ENCODE measurements at regions not wholly inside any gene's neighbourhood (a gene's known extent, or its start where the extent isn't known, plus 50 kb on each side); places are given as distances from the start of the nearest gene placed in this dataset.
A peak's percentile ranks its signal among the peaks of the same experiment; 100 is the strongest.

DNA sequence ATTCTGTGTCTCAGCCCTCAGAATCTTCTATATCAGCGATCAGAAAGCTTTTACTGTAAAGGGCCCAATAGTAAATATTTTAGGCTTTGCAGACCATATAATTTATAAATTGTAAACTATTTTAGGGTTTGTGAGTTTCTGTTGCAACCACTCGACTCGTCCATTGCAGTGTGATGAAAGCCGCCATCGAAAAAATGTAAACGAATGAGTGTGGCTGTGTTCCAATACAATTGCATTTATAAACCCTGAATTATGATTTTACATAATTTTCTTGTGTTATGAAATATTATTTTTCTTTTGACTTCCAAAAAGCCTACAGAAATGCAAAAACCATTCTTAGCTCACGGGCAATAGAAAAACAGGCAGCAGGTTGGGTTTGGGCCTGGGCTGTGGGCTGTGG, 62.5 kb upstream of the ADO start:
- DNase-seq (ENCODE audit: low read depth in 2 of 2) = no peak
- no peak overlapping the region for H3K4me3 ChIP-seq (replicated peaks in 1 of 2; ENCODE audit: low read depth in 2 of 2, low read length in 2 of 2)
- TF ChIP-seq, protein P1, sequence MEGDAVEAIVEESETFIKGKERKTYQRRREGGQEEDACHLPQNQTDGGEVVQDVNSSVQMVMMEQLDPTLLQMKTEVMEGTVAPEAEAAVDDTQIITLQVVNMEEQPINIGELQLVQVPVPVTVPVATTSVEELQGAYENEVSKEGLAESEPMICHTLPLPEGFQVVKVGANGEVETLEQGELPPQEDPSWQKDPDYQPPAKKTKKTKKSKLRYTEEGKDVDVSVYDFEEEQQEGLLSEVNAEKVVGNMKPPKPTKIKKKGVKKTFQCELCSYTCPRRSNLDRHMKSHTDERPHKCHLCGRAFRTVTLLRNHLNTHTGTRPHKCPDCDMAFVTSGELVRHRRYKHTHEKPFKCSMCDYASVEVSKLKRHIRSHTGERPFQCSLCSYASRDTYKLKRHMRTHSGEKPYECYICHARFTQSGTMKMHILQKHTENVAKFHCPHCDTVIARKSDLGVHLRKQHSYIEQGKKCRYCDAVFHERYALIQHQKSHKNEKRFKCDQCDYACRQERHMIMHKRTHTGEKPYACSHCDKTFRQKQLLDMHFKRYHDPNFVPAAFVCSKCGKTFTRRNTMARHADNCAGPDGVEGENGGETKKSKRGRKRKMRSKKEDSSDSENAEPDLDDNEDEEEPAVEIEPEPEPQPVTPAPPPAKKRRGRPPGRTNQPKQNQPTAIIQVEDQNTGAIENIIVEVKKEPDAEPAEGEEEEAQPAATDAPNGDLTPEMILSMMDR (IDR thresholded peaks at IDR 0.05; ENCODE audit: low read depth, low read length) = no peak

DNA sequence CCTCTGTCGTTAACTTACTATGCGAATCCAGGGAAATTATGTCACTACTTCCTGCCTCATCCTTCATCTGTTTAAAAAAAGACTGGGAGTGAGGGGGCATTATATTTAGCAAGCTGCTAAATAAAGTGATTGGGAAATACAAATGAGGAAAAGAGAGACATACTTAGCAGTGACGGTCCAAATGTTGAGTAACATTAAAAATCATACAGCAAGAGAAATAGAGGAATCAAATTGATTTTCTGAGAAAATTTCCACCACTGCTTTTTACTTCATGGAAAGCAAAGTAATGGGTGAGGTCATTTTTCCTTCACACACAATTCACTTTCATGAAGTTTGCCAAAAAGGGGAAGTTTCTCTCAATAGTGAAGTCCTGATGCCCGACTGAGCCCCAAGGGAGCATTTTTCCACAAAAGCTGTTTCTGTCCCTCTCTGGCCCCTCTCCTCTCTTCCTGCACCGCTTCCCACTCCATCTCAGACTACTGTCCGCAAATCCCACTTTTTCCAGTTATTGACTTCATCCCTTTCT, 61.9 kb upstream of the ADO start:
- no peak overlapping the region for H3K4me3 ChIP-seq (replicated peaks in 1 of 2; ENCODE audit: low read depth in 2 of 2, low read length in 2 of 2)
- peak in 1 of 2 donors; percentile 21 for DNase-seq (ENCODE audit: low read depth in 2 of 2)
- TF ChIP-seq, protein P1 (IDR thresholded peaks at IDR 0.05; ENCODE audit: low read depth, low read length) = no peak

DNA sequence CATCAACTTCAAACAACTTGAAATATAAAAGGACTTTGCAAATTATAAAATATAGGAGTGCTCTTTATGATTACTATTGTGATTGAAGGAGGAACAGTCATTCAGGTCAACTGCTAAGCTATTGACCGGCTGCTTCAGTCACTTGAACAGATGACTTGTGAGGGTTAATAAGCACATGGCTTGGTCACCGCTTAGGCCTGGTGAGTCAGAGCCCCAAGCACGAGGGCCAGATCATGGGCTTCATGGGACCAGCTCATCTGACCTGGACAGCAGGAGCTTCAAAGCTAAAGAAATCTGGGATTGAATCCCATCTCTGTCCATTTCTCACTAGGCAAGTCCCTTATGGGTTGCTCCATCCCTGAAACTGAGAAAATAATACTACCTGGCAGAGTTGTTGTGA, 60.4 kb upstream of the ADO start:
- H3K4me3 ChIP-seq (replicated peaks in 1 of 2; ENCODE audit: low read depth in 2 of 2, low read length in 2 of 2) = no peak overlapping the region
- TF ChIP-seq, protein P1 (IDR thresholded peaks at IDR 0.05; ENCODE audit: low read depth, low read length) = no peak
- DNase-seq (ENCODE audit: low read depth in 2 of 2) = peak in 1 of 2 donors; percentile 29

DNA sequence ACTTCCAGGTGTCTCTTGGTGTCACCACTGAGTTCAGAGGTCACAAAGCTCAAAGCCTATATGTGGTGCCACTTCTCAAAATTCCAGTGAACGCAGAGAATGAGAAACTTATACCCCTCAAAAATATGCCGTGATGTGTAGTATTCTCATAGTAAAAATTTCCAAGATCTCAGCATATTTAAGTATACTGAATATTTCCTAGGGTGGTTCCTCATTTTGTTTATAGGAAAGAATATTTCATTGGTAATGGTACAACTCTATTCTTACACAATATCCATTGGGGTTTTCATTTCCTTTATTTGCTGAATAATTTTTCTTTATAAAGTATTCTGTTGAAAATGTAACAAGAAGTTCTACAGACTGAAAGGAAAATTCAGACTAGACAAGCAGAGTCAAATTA, 58.9 kb upstream of the ADO start:
- TF ChIP-seq, protein P1 (IDR thresholded peaks at IDR 0.05; ENCODE audit: low read depth, low read length) = no peak
- DNase-seq (ENCODE audit: low read depth in 2 of 2) = no peak
- no peak overlapping the region for H3K4me3 ChIP-seq (replicated peaks in 1 of 2; ENCODE audit: low read depth in 2 of 2, low read length in 2 of 2)

DNA sequence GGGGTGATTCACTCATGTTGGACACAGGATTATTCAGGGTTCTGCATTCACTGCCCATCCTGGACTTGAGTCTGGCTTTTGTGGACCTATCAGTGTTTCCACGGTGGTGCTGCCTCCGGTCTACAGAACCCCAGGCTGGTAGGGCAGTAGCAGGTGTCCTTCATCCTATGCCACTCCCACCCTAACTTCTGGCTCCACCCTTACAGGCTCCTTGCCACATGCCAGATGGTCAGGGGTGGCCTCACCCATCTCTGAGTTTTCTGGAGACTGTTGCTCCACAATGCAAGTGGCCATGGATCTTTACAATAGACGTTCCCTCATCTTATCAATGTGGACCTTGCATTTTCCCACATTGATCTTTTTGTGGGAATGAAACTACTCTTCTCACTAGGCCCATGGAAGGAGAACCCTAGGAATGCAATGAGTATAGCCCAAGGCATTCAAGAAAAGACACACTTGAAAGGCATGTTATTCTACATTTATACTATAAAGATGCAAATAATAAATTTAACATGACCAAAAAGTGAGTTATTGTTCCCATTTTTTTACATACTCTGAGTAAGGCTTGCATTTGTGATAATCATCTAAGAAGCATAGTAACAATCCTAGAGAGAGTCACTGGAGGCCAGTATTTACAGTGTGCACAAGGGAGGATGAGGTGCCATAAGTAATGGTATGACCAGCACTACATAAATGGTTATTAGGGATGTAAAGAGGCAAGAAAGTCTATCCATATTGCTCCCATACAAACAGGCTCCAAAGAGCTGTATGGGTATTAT, 57.4 kb upstream of the ADO start:
- DNase-seq (ENCODE audit: low read depth in 2 of 2) = no peak
- no peak overlapping the region for H3K4me3 ChIP-seq (replicated peaks in 1 of 2; ENCODE audit: low read depth in 2 of 2, low read length in 2 of 2)
- TF ChIP-seq, protein P1 (IDR thresholded peaks at IDR 0.05; ENCODE audit: low read depth, low read length) = no peak

DNA sequence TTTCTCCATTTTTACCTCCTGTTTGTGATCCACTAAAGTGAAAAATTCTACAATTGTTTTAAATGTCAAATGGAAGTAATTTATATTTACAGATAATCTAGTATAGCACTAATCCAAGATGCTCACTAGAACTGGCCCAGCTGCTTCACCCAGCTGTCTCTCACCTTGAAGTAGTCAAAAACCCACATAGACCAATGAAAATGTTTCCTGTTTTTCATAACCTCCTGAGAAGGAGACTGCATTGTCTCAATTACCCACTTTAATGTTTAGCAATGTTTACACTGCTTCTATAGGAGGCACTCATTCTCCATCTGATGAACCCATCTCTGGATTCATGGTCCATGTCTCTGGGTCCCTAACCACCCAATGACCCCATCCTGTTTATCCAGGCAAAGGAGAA, 56.1 kb upstream of the ADO start:
- DNase-seq (ENCODE audit: low read depth in 2 of 2) = no peak
- no peak overlapping the region for H3K4me3 ChIP-seq (replicated peaks in 1 of 2; ENCODE audit: low read depth in 2 of 2, low read length in 2 of 2)
- TF ChIP-seq, protein P1 (IDR thresholded peaks at IDR 0.05; ENCODE audit: low read depth, low read length) = no peak
